ENCODE measurements at regions not wholly inside any gene's neighbourhood (a gene's known extent, or its start where the extent isn't known, plus 50 kb on each side); places are given as distances from the start of the nearest gene placed in this dataset.

GRCh38 chr7:94301024-94301586 lies 93.6 kb upstream of the COL1A2 start (continued):
- TF ChIP-seq TCF15 (CRISPR knock-in tag; IDR thresholded peaks at IDR 0.05) = no peak
- no peak for TF ChIP-seq STAG1 (CRISPR knock-in tag; IDR thresholded peaks at IDR 0.05; ENCODE audit: borderline replicate concordance)
- TF ChIP-seq PHF8 (IDR thresholded peaks at IDR 0.05; ENCODE audit: borderline replicate concordance, low read length) = no peak
- no peak for TF ChIP-seq MTA2 (IDR thresholded peaks at IDR 0.05; ENCODE audit: low read depth)
- no peak for TF ChIP-seq ZNF644 (tag; IDR thresholded peaks at IDR 0.05; ENCODE audit: low read depth)
- TF ChIP-seq RCOR1 (IDR thresholded peaks at IDR 0.05; ENCODE audit: borderline replicate concordance in 1 of 2, low read depth in 2 of 2, low read length in 2 of 2) = no peak
- TF ChIP-seq, protein P1, sequence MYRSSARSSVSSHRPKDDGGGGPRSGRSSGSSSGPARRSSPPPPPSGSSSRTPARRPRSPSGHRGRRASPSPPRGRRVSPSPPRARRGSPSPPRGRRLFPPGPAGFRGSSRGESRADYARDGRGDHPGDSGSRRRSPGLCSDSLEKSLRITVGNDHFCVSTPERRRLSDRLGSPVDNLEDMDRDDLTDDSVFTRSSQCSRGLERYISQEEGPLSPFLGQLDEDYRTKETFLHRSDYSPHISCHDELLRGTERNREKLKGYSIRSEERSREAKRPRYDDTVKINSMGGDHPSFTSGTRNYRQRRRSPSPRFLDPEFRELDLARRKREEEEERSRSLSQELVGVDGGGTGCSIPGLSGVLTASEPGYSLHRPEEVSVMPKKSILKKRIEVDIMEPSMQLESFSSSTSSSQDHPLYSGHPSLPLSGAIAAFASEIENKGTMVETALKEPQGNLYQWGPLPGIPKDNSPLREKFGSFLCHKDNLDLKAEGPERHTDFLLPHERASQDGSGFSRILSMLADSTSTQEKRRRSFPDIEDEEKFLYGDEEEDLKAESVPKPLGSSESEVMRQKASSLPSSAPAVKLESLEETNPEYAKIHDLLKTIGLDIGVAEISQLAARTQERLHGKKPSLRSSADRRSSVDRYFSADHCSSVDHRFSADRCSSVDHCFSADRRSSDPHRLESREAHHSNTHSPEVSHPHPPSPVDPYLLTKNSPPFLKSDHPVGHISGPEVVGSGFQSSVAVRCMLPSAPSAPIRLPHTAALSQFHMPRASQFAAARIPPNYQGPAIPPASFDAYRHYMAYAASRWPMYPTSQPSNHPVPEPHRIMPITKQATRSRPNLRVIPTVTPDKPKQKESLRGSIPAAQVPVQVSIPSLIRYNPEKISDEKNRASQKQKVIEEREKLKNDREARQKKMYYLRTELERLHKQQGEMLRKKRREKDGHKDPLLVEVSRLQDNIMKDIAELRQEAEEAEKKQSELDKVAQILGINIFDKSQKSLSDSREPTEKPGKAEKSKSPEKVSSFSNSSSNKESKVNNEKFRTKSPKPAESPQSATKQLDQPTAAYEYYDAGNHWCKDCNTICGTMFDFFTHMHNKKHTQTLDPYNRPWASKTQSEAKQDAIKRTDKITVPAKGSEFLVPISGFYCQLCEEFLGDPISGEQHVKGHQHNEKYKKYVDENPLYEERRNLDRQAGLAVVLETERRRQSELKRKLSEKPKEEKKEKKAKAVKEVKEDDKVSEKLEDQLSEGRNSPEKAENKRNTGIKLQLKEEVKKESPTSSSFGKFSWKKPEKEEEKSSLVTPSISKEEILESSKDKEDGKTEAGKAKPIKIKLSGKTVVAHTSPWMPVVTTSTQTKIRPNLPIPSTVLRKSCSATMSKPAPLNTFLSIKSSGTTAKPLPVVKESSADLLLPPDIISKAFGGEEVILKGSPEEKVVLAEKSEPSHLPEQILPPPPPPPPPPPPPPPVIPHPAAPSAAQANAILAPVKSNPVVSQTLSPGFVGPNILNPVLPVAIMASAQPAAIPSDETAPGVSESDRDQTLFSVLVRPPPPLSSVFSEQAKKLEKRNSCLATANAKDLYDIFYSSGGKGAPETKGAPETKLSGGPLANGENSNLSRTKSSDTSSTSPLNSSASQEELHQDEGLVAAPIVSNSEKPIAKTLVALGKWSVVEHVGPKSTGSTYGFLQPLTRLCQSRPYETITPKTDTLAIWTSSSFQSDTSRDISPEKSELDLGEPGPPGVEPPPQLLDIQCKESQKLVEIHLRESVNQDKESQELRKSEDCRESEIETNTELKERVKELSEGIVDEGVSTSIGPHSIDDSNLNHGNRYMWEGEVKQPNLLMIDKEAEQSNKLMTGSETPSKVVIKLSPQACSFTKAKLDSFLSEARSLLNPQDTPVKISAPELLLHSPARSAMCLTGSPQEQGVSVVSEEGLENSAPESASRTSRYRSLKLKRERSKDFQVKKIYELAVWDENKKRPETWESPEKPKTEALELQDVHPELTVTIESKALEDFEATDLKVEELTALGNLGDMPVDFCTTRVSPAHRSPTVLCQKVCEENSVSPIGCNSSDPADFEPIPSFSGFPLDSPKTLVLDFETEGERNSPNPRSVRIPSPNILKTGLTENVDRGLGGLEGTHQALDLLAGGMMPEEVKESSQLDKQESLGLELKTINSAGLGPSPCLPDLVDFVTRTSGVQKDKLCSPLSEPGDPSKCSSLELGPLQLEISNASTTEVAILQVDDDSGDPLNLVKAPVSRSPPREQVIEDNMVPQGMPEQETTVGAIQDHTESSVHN (IDR thresholded peaks at IDR 0.05; ENCODE audit: borderline replicate concordance in 1 of 2, low read depth in 1 of 2) = no peak
- no peak for TF ChIP-seq SUPT5H (IDR thresholded peaks at IDR 0.05)
- no peak for TF ChIP-seq PRMT5 (CRISPR knock-in tag; IDR thresholded peaks at IDR 0.05)
- TF ChIP-seq RFX5 (IDR thresholded peaks at IDR 0.05; ENCODE audit: low read depth, low read length) = no peak
- no peak for TF ChIP-seq NFIC (IDR thresholded peaks at IDR 0.05)
- TF ChIP-seq HMG20B (CRISPR knock-in tag; IDR thresholded peaks at IDR 0.05) = no peak
- no peak for TF ChIP-seq HOXB6 (CRISPR knock-in tag; IDR thresholded peaks at IDR 0.05; ENCODE audit: borderline replicate concordance)
- no peak for TF ChIP-seq ZNF165 (CRISPR knock-in tag; IDR thresholded peaks at IDR 0.05; ENCODE audit: borderline replicate concordance)
- TF ChIP-seq, protein P2, sequence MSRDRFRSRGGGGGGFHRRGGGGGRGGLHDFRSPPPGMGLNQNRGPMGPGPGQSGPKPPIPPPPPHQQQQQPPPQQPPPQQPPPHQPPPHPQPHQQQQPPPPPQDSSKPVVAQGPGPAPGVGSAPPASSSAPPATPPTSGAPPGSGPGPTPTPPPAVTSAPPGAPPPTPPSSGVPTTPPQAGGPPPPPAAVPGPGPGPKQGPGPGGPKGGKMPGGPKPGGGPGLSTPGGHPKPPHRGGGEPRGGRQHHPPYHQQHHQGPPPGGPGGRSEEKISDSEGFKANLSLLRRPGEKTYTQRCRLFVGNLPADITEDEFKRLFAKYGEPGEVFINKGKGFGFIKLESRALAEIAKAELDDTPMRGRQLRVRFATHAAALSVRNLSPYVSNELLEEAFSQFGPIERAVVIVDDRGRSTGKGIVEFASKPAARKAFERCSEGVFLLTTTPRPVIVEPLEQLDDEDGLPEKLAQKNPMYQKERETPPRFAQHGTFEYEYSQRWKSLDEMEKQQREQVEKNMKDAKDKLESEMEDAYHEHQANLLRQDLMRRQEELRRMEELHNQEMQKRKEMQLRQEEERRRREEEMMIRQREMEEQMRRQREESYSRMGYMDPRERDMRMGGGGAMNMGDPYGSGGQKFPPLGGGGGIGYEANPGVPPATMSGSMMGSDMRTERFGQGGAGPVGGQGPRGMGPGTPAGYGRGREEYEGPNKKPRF (IDR thresholded peaks at IDR 0.05; ENCODE audit: low read depth, low read length) = no peak
- TF ChIP-seq ATF6 (CRISPR knock-in tag; IDR thresholded peaks at IDR 0.05) = no peak
- no peak for TF ChIP-seq THRAP3 (IDR thresholded peaks at IDR 0.05; ENCODE audit: borderline replicate concordance)
